Naive thymus-derived CD4-positive, alpha-beta T cell (primary cell): ENCODE measurements at regions not wholly inside any gene's neighbourhood (a gene's known extent, or its start where the extent isn't known, plus 50 kb on each side); places are given as distances from the start of the nearest gene placed in this dataset.

ENCODE experiments used
- ATAC-seq: fragments of 150-1000 bp; cut with Tn5 transposase; 2 replicates; pipeline ENCODE4 v1.10.0; 2021; ENCODE audit warnings: mild to moderate bottlenecking, moderate library complexity
- CTCF ChIA-PET: fragments of 350-600 bp; sonication (Branson Sonifier 250); formaldehyde crosslinking; loops from one replicate; lab custom pipeline; 2021; ENCODE audit warnings: antibody characterized with exemption; lab: Charles Lee
- POLR2A ChIA-PET: fragments of 350-600 bp; sonication (Branson Sonifier 250); formaldehyde crosslinking; loops from one replicate; lab custom pipeline; 2021; ENCODE audit warnings: antibody characterized with exemption, inconsistent platforms; lab: Charles Lee
- DNase-seq, 9 donors: peaks; one replicate each; pipeline versions ENCODE4 v3.0.0 to v3.0.0-alpha.2; 2020 to 2022; ENCODE audit warnings: mixed read lengths in 1 of 9
- H3K27ac ChIP-seq: one replicate; pipeline ENCODE4 v1.7.0; 2013; ENCODE audit warnings: mild to moderate bottlenecking, low read depth, low read length, moderate library complexity
- H3K27me3 ChIP-seq, 2 donors: one replicate each; pipeline ENCODE4 v1.7.0; 2013; ENCODE audit warnings: low read length in 2 of 2, mild to moderate bottlenecking in 2 of 2, moderate library complexity in 2 of 2; ENCODE audit not compliant: control insufficient read depth in 2 of 2, insufficient read depth in 2 of 2
- H3K36me3 ChIP-seq, 3 experiments: 1 replicate in 2 of 3; 2 replicates in 1 of 3; pipeline ENCODE4 v1.7.0; 2013; ENCODE audit warnings: low read length in 3 of 3, mild to moderate bottlenecking in 3 of 3, moderate library complexity in 1 of 3; ENCODE audit not compliant: insufficient read depth in 3 of 3, control insufficient read depth in 2 of 3
- H3K4me1 ChIP-seq, 2 donors: one replicate each; pipeline ENCODE4 v1.7.0; 2013; ENCODE audit warnings: low read length in 2 of 2, mild to moderate bottlenecking in 2 of 2, moderate library complexity in 1 of 2; ENCODE audit not compliant: control insufficient read depth in 2 of 2, insufficient read depth in 2 of 2
- H3K4me3 ChIP-seq: 2 replicates; pipeline ENCODE4 v1.7.0; 2013; ENCODE audit warnings: mild to moderate bottlenecking, low read length
- H3K9me3 ChIP-seq, 3 experiments: 1 replicate in 2 of 3; 2 replicates in 1 of 3; pipeline ENCODE4 v1.7.0; 2013; ENCODE audit warnings: low read length in 3 of 3; ENCODE audit not compliant: control insufficient read depth in 2 of 3
- H3K27ac Mint-ChIP-seq, 9 donors: one replicate each; pipeline ENCODE4 v1.8.0; 2020 to 2022; ENCODE audit warnings: mixed read lengths in 9 of 9, mild to moderate bottlenecking in 8 of 9, moderate library complexity in 5 of 9, inconsistent platforms in 2 of 9
- H3K27me3 Mint-ChIP-seq, 5 donors: one replicate each; pipeline ENCODE4 v1.8.0; 2021 to 2022; ENCODE audit warnings: mixed read lengths in 5 of 5, mild to moderate bottlenecking in 1 of 5
- H3K36me3 Mint-ChIP-seq, 5 donors: one replicate each; pipeline ENCODE4 v1.8.0; 2020 to 2022; ENCODE audit warnings: mixed read lengths in 5 of 5, mild to moderate bottlenecking in 3 of 5, inconsistent platforms in 1 of 5
- H3K4me1 Mint-ChIP-seq, 7 donors: one replicate each; pipeline ENCODE4 v1.8.0; 2020 to 2022; ENCODE audit warnings: mixed read lengths in 7 of 7, mild to moderate bottlenecking in 3 of 7, inconsistent platforms in 1 of 7
- H3K4me3 Mint-ChIP-seq, 10 donors: one replicate each; pipeline ENCODE4 v1.8.0; 2020 to 2022; ENCODE audit warnings: mild to moderate bottlenecking in 10 of 10, mixed read lengths in 10 of 10, moderate library complexity in 6 of 10, inconsistent platforms in 2 of 10
- H3K9me3 Mint-ChIP-seq, 11 donors: one replicate each; pipeline ENCODE4 v1.8.0; 2020 to 2022; ENCODE audit warnings: mixed read lengths in 11 of 11, mild to moderate bottlenecking in 4 of 11, inconsistent platforms in 1 of 11, moderate library complexity in 1 of 11
- intact Hi-C, 2 donors: fragments of 100-400 bp; cut with micrococcal nuclease; formaldehyde crosslinking; loops; one replicate each; pipeline ENCODE4 v1.15.1; 2023

DNA sequence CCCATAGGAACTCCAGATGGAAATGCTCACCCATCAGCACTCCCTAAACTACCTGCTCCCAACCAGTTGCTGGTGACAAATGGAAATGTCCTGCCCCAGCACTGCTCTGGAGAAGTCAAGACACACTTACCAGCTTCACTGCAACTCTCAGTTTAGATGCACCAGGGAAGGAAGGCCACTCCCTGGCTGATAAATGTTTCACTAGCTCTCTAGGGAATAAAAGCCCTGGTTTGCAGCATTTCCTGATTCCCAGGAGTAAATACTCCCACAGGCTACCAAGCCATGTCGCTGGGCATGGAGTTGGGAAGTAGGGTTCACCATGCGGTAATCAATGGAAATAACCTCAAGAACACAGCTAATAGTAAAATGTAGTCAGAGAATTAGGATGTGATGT lies 112.0 kb upstream of the NEO1 start:
- H3K4me3 Mint-ChIP-seq: no peak overlapping the region
- H3K27me3 ChIP-seq: no peaks in the 10 kb centered on the region
- H3K4me1 ChIP-seq: no peaks in the 10 kb centered on the region
- no peak overlapping the region for H3K27ac Mint-ChIP-seq
- POLR2A ChIA-PET: no interaction called here
- no peaks in the 10 kb centered on the region for H3K36me3 ChIP-seq
- no peak for ATAC-seq
- intact Hi-C loops: no loop called here
- peaks cover 0 to 6% (median 0%) of the 10 kb centered on the region in 11 donors for H3K9me3 Mint-ChIP-seq
- H3K36me3 Mint-ChIP-seq: no peaks in the 10 kb centered on the region
- CTCF ChIA-PET: no interaction called here
- no peak overlapping the region for H3K27ac ChIP-seq
- H3K4me1 Mint-ChIP-seq: peaks cover 0 to 1% (median 0%) of the 10 kb centered on the region in 7 donors
- no peak for DNase-seq
- H3K27me3 Mint-ChIP-seq: peaks cover 5 to 40% (median 28%) of the 10 kb centered on the region in 5 donors
- no peak overlapping the region for H3K4me3 ChIP-seq
- H3K9me3 ChIP-seq: no peaks in the 10 kb centered on the region

DNA sequence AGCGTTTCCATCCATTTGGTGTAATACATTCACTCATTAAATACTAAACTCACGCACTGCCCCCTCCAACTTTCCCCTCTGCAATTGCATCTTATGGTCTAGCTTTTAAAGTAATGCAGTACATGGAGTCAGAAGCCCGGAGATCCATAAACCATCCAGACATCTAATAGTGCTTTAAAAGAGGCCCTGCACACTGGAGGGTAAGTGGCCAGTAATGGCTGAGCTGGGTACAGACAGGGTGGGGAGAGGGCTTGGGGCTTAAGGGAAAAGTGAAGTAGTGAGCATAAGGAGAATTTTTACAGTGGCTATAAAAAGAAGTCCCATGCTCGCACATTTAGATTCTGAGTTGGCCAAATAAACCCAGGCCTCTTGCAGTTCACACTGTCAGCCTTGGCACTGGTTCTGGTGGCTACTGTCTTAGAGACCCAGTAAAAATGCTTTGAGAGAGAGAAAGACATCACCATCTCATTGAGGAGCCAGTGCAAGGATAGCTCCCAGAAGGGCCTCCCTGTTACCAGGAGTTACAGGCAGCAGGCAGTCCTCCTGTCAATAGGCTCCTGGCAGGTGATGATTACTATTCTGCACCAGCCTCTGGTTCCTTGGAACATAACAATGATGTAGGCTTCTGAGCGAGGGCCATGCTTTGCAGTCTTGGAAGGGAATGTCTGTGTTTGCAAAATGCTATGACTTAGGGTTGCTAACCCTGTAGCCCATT lies 112.6 kb upstream of the NEO1 start:
- DNase-seq (no peak), ATAC-seq (no peak)
- intact Hi-C loops: no loop called here
- Histone ChIP-seq H3K9me3 (no peaks in the 10 kb centered on the region), H3K4me3 (no peak overlapping the region), H3K4me1 (no peaks in the 10 kb centered on the region), H3K27ac (no peak overlapping the region), H3K36me3 (no peaks in the 10 kb centered on the region), H3K27me3 (no peaks in the 10 kb centered on the region)
- H3K27ac Mint-ChIP-seq: no peak overlapping the region
- peaks cover 0 to 1% (median 0%) of the 10 kb centered on the region in 7 donors for H3K4me1 Mint-ChIP-seq
- H3K27me3 Mint-ChIP-seq: peaks cover 5 to 46% (median 32%) of the 10 kb centered on the region in 5 donors
- no peak overlapping the region for H3K4me3 Mint-ChIP-seq
- CTCF ChIA-PET: no interaction called here
- no peaks in the 10 kb centered on the region for H3K36me3 Mint-ChIP-seq
- H3K9me3 Mint-ChIP-seq: peaks cover 0 to 4% (median 0%) of the 10 kb centered on the region in 11 donors
- POLR2A ChIA-PET: no interaction called here

DNA sequence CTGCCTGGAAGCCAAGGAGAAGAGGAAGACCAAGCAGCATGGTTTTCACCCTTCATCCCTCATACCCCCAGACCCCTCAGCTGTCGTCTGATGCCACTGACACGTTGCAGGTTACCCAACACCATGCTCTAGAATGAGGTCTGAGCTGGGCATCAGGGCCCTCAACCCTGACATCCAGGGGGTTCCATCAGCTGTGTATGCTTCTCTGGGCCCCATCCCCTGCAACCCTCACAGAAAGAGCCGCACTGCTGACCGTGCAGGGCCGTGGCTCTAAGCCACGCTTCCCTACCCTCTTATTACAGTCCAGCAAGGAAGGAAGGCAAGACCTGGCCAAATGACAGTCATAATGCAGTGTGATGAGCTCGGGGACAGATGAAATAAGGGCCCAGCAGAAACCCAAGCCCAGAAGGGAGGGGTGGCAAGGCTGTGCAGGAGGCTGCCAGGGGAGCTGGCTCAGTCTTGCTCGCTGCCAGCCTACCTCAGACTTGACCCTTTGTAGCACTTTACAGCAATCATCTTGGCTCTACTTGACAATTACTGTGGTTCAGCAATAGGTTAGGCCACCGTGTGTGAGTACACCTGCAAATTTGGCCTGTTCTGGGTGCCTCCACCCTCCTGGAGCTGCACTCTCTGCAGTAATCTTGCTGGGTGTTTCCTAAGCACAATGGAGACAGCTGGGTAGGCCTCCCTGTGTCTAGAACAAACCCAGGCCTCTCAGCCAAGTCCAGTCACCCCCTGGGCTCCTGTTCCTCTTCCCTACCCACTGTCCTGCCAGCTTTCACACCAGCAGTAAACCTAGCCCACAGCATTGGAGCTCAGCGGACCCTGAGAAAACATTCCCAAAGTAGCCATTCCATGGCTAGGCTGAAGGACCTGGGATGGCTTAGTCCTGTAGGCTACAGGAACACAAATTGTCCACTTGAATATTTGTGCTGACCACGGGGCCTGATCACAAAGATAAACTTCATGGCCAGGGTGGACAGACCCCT lies 115.3 kb upstream of the NEO1 start:
- Histone ChIP-seq H3K4me1 (no peaks in the 10 kb centered on the region), H3K27me3 (no peaks in the 10 kb centered on the region), H3K27ac (no peak overlapping the region), H3K9me3 (no peaks in the 10 kb centered on the region), H3K36me3 (no peaks in the 10 kb centered on the region), H3K4me3 (no peak overlapping the region)
- no peak overlapping the region for H3K4me3 Mint-ChIP-seq
- intact Hi-C loops: no loop called here
- H3K4me1 Mint-ChIP-seq: peaks cover 0 to 1% (median 0%) of the 10 kb centered on the region in 7 donors
- peaks cover 5 to 55% (median 34%) of the 10 kb centered on the region in 5 donors for H3K27me3 Mint-ChIP-seq
- H3K9me3 Mint-ChIP-seq: no peaks in the 10 kb centered on the region
- DNase-seq (no peak), ATAC-seq (no peak)
- H3K36me3 Mint-ChIP-seq: no peaks in the 10 kb centered on the region
- CTCF ChIA-PET: no interaction called here
- POLR2A ChIA-PET: no interaction called here
- no peak overlapping the region for H3K27ac Mint-ChIP-seq

DNA sequence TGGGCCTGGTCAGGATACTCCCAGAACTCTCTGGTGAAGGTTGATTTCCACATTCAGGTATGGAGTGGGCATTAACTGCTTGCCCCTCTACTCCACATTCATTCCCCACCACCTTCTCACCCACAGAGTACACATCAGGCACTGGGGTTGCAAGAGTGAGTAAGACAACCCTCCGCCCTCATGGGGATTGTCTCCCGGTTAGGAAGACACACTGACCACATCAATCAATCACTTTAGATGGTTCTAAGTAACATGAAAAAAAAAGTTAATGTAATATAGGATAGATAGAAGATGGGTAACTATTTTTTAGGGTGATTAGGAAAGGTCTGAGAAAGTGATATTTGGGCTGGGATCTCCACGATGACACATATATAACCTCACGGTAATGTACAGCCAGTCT lies 116.0 kb upstream of the NEO1 start:
- CTCF ChIA-PET: no interaction called here
- H3K27ac Mint-ChIP-seq: peak overlapping the region in 1 of 9 donors; percentile 1
- peaks cover 0 to 1% (median 0%) of the 10 kb centered on the region in 11 donors for H3K9me3 Mint-ChIP-seq

GRCh38 chr15:72935521-72935920 lies 116.7 kb upstream of the NEO1 start:
- peaks cover 0 to 1% (median 0%) of the 10 kb centered on the region in 7 donors for H3K4me1 Mint-ChIP-seq
- intact Hi-C loops: no loop called here
- no peak overlapping the region for H3K27ac ChIP-seq
- H3K9me3 ChIP-seq: no peaks in the 10 kb centered on the region
- ChIA-PET CTCF (no interaction called here), POLR2A (no interaction called here)
- H3K27ac Mint-ChIP-seq: no peak overlapping the region
- H3K4me3 Mint-ChIP-seq: no peak overlapping the region
- H3K4me1 ChIP-seq: no peaks in the 10 kb centered on the region
- no peaks in the 10 kb centered on the region for H3K36me3 Mint-ChIP-seq
- DNase-seq (no peak), ATAC-seq (no peak)
- H3K36me3 ChIP-seq: no peaks in the 10 kb centered on the region
- H3K27me3 ChIP-seq: no peaks in the 10 kb centered on the region
- no peak overlapping the region for H3K4me3 ChIP-seq
- H3K9me3 Mint-ChIP-seq: peaks cover 0 to 1% (median 0%) of the 10 kb centered on the region in 11 donors
- H3K27me3 Mint-ChIP-seq: peaks cover 10 to 61% (median 42%) of the 10 kb centered on the region in 5 donors

More for the DNA sequence above, 116.0 kb upstream of the NEO1 start:
- POLR2A ChIA-PET: no interaction called here
- Histone ChIP-seq H3K9me3 (no peaks in the 10 kb centered on the region), H3K4me3 (no peak overlapping the region), H3K27me3 (no peaks in the 10 kb centered on the region), H3K27ac (no peak overlapping the region), H3K4me1 (no peaks in the 10 kb centered on the region), H3K36me3 (no peaks in the 10 kb centered on the region)
- Mint-ChIP-seq H3K4me1 (peaks cover 0 to 1% (median 0%) of the 10 kb centered on the region in 7 donors), H3K27me3 (peaks cover 8 to 61% (median 36%) of the 10 kb centered on the region in 5 donors), H3K4me3 (no peak overlapping the region), H3K36me3 (no peaks in the 10 kb centered on the region)
- no peak for ATAC-seq
- DNase-seq: no peak
- intact Hi-C loops: no loop called here

GRCh38 chr15:72934921-72935320 lies 117.3 kb upstream of the NEO1 start:
- H3K27me3 Mint-ChIP-seq: peaks cover 14 to 67% (median 48%) of the 10 kb centered on the region in 5 donors
- no peak overlapping the region for H3K27ac Mint-ChIP-seq
- no peaks in the 10 kb centered on the region for H3K36me3 ChIP-seq
- ATAC-seq (no peak), DNase-seq (no peak)
- ChIA-PET CTCF (no interaction called here), POLR2A (no interaction called here)
- H3K36me3 Mint-ChIP-seq: no peaks in the 10 kb centered on the region
- H3K4me3 ChIP-seq: no peak overlapping the region
- H3K27me3 ChIP-seq: no peaks in the 10 kb centered on the region
- peaks cover 0 to 3% (median 0%) of the 10 kb centered on the region in 11 donors for H3K9me3 Mint-ChIP-seq
- H3K4me1 Mint-ChIP-seq: peaks cover 0 to 1% (median 0%) of the 10 kb centered on the region in 7 donors
- no peaks in the 10 kb centered on the region for H3K9me3 ChIP-seq
- H3K4me3 Mint-ChIP-seq: no peak overlapping the region
- intact Hi-C loops: no loop called here
- no peaks in the 10 kb centered on the region for H3K4me1 ChIP-seq
- no peak overlapping the region for H3K27ac ChIP-seq
